ENCODE measurements at regions not wholly inside any gene's neighbourhood (a gene's known extent, or its start where the extent isn't known, plus 50 kb on each side); places are given as distances from the start of the nearest gene placed in this dataset.
"Not testable (repeated sequence)": the region's sequence is repeated elsewhere in the genome, so short reads cannot be mapped to it uniquely, and the experiment has no call there.

DNA sequence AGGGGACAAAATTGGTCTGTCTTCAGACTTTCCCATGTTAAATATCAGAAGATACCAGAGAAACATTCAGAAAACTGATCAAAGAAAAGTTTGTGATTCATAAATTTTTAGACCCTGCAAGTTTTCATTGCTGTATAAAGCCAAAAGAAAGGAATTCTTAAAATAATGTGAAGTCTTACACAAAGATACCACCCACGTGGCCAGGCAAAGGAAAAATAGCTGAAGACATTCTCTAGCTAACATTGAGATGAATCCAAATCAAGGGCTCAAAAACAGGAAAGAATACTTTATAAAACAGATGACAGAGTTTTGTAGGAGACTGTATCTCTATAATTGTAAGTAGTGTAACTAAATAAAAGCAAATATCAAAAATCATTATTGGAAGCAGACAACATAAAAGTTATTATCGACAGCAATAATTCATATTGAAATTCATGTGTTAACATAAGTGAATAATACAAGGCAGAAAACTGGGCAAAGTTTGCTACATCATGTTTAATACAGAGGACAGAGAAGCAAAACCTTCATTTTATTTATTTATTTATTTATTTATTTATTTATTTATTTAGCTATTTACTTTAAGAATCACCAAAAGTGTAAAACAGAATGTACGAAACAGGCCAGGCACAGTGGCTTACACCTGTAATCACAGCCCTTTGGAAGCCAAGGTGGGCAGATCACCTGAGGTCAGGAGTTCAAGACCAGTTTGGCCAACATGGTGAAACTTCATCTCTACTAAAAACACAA, 204.6 kb upstream of the SLIT2 start:
- DNase-seq, result no peak

DNA sequence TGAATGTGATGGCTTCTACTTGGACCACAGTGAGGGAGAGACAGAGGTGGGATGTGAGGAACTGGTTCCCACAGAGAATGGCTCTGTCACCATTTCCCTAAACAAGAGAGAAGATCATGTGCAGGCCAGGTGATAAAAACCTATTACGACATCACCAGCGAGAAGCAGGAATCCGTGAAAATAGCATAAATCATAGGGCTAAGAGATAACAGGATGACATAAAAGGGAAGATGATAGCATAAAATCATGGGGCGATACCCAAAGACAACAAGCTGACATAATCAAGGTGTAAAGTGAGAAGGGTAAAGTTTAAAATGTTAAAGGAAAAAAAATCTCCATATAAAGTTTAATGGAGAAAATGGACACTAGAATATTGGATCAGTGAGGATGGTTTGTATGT, 205.5 kb upstream of the SLIT2 start:
- no peak for DNase-seq

- DNase-seq, result no peak
Observed at GRCh38 chr4:20044966-20045365, 206.7 kb upstream of the SLIT2 start.

DNA sequence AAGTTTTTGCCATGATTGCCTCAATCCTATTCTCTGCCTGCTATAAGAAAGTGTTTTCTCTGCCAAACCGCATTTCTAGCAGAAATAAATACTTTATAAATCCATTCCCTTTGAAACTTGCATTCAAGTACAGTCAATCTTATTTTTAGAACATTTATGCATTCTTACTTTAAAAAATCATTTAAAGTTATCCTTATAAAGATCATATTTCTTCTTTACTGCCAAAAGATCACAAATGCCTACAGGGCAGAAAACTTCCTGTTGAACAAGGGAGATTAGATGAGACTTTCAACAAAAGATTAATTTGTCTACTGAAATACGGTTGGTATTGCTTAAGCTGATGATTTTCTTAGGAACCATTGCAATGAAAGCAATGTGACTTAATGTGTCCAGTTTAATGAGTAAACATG, 207.2 kb upstream of the SLIT2 start:
- no peak for DNase-seq

GRCh38 chr4:20043991-20044390, 207.7 kb upstream of the SLIT2 start:
- no peak for DNase-seq

DNA sequence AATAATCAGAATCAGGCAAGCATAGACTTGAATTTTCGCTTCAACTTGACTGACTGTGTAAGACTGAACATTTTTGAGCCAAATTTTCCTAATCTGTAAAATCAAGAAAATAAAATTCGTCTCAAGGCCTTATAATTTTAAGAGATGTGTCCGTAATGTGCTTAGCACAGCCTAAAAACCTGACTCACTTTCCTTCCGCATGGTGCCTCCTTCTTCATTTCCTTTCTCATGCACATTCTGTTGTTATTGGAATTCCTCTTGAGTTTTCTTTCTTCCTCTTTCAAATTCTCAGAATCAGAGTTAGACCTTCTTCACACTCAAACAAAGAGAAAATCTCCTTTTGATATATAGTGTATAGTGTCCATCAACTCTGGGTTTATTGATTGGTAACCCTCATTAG, 208.9 kb upstream of the SLIT2 start:
- no peak for DNase-seq

- no peak for DNase-seq
Observed at GRCh38 chr4:20041839-20042407, 209.8 kb upstream of the SLIT2 start.

DNA sequence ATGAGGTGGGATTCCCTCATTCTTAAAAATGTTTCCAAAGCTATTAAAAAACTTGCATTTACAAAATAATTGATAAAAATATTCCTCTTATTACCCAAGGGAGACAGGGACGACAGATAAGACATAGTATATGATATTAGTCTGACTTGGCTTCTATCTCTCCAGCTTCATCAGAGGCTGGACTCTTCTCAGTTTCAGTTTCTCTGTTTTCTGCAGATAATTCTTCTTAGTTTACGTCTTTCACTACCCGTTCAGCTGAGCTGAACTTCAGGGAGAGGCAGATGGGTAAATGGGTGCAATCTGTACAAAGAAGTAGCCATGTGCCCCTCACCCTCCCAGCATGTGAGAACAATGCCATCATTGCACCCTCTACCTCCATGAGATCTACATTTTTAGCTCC, 214.0 kb upstream of the SLIT2 start:
- no peak for DNase-seq

GRCh38 chr4:20030108-20030507, 221.6 kb upstream of the SLIT2 start:
- no peak for DNase-seq

- DNase-seq, result no peak
Observed at GRCh38 chr4:20028645-20029044, 223.1 kb upstream of the SLIT2 start.

DNA sequence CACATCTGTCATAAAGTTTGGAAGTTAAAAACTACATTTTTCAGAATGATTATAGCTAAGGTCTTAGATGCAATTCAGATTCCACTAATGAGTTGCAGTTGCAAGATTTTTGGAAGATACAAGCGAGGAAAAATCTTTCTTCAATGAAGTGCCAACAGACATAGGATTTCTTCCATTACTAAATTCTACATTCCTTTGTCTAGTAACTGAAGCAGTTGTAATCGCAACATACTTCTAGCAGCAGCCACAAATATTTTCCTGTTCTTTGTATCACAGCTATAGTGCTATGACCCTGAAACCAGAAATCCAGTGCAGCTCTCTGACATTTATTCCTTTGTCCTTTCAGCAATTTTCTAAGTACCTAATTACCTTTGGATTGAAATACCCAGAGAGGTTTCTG, 225.2 kb upstream of the SLIT2 start:
- no peak for DNase-seq

- DNase-seq, result no peak
Observed at GRCh38 chr4:20022471-20022870, 229.2 kb upstream of the SLIT2 start.

DNA sequence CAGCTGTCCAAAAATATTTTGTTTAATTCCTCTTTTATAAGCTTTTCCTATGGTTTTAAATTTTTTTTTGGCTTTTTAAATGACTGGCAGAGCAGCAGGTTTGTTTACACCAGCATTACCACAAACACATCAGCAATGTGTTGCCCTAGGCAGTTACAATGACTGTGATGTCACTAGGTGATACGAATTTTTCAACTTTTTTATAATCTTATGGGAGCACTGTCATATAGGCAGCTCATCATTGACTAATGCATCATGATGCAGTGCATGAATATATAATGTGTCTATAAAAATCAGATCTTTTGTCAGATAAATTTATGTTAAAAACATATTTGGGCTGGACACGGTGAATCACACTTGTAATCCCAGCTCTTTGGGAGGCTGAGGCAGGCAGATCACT, 231.6 kb upstream of the SLIT2 start:
- no peak for DNase-seq

DNA sequence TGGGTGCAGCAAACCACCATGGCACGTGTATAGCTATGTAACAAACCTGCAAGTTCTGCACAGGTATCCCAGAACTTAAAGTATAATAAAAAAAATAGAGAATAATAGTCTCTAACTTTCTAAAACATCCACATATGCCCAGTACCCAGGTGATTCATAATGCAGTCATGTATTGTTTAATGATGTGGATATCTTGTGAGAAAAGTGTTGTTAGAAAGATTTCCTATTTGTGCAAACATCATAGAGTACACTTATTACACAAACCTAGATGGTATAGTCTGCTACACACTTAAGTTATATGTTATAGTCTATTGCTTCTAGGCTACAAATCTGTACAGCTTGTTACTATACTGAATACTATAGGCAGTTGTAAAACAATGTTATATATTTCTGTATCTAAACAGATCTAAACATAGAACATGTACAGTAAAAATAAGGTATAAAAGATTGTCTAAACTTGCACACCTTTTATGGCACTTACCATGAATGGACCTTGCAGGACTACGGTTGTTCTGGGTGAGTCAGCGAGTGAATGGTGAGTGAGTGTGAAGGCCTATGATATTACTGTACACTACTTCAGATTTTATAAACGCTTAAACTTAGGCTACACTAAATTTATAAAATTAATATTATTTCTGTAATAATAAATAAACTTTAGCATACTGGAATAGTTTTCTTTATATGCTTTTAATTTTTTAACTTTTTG, 232.2 kb upstream of the SLIT2 start:
- DNase-seq, result no peak

GRCh38 chr4:20017777-20018115, 234.0 kb upstream of the SLIT2 start:
- DNase-seq, result no peak

GRCh38 chr4:20017070-20017776, 234.5 kb upstream of the SLIT2 start:
- no peak for DNase-seq

GRCh38 chr4:20015636-20016224, 236.0 kb upstream of the SLIT2 start:
- no peak for DNase-seq

DNA sequence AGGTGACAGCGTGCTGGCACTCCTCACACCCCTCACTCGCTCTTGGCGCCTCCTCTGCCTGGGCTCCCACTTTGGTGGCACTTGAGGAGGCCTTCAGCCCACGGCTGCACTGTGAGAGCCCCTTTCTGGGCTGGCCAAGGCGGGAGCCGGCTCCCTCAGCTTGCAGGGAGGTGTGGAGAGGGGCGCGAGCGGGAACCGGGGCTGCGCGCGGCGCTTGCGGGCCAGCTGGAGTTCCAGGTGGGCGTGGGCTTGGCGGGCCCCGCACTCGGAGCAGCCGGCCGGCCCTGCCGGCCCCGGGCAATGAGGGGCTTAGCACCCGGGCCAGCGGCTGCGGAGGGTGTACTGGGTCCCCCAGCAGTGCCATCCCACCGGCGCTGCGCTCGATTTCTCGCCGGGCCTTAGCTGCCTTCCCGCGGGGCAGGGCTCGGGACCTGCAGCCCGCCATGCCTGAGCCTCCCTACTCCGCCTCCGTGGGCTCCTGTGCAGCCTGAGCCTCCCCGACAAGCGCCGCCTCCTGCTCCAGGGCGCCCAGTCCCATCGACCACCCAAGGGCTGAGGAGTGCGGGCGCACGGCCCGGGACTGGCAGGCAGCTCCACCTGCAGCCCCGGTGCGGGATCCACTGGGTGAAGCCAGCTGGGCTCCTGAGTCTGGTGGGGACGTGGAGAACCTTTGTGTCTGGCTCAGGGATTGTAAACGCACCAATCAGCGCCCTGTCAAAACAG, 247.7 kb upstream of the SLIT2 start:
- DNase-seq, result not testable (repeated sequence)

DNA sequence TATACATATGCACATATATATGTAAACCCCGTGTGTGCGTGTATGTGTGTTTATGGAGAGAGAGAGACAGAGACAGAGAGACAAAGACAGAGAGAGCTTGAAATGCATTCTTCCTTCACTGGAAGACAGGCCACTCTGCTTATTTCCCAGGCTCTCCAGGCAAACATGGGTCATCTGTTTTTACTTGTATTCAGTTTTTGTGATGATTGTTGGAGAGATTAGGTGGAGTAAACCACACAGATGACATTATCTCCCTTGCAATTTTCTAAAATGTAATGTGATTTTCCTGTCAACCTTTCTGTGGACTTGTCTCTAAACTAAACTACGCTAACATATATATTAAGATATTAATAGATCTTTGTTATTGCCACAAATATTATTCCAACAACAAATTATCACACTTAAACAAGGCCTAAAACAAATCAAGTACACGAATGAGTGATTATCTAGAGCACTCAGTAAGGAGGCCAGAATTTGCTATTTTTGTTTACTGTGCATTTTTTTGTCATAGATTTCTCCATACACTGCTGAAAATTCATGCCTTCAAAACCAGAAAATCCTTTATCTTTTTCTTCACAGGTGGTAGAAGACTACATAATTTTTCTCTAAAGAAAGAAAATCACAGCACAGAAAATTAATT, 251.8 kb upstream of the SLIT2 start:
- no peak for DNase-seq

- DNase-seq, result no peak
Observed at GRCh38 chr4:19999276-19999675, 252.4 kb upstream of the SLIT2 start.

DNA sequence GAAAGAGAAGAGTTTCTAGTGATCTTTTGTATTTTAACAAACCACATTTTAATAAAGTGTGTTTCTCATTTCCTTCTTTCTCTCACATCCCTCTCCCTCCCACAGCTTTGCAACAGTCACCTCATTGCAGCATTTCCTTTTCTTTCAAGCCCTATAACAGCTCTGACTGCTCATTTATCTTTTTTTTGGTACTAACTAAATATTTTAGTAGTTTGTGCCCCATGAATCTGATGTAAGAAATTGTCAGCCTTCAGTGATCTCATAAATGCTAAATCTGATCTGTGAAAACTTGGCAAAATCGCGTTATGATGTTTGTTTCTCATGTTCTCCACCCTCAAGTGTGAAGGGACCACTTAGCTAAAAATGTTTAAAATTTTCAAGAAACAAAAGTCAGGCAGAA, 258.5 kb upstream of the SLIT2 start:
- DNase-seq, result no peak

- DNase-seq, result no peak
Observed at GRCh38 chr4:19992471-19993093, 259.1 kb upstream of the SLIT2 start.

Data from right hindlimb (tissue), 1 donor.